HG03439 (cell line): ENCODE measurements at regions not wholly inside any gene's neighbourhood (a gene's known extent, or its start where the extent isn't known, plus 50 kb on each side); places are given as distances from the start of the nearest gene placed in this dataset.

Source experiments
- ATAC-seq: cut with Tn5 transposase; IDR thresholded peaks from one replicate; pipeline ENCODE4 v1.9.1; 2021; ENCODE audit warnings: mild to moderate bottlenecking, moderate library complexity; ENCODE audit not compliant: unreplicated experiment

- no peak for ATAC-seq
These were observed 276.3 kb upstream of the TCF4 start for GRCh38 chr18:55864281-55864680.

- no peak for ATAC-seq
These were observed 275.9 kb upstream of the TCF4 start for GRCh38 chr18:55863876-55864275.

GRCh38 chr18:55863391-55863706 lies 275.4 kb upstream of the TCF4 start:
- no peak for ATAC-seq

GRCh38 chr18:55862693-55863390 lies 274.9 kb upstream of the TCF4 start:
- ATAC-seq: no peak

- ATAC-seq: no peak
These were observed 273.3 kb upstream of the TCF4 start for GRCh38 chr18:55861266-55861665.

GRCh38 chr18:55858661-55859515 lies 270.9 kb upstream of the TCF4 start:
- ATAC-seq: no peak

GRCh38 chr18:55857956-55858355 lies 270.0 kb upstream of the TCF4 start:
- ATAC-seq: no peak

- no peak for ATAC-seq
These were observed 269.4 kb upstream of the TCF4 start for GRCh38 chr18:55857409-55857808.

- no peak for ATAC-seq
These were observed 268.7 kb upstream of the TCF4 start for GRCh38 chr18:55856679-55857078.

GRCh38 chr18:55856229-55856628 lies 268.2 kb upstream of the TCF4 start:
- ATAC-seq: no peak

- ATAC-seq: no peak
These were observed 265.3 kb upstream of the TCF4 start for GRCh38 chr18:55853268-55853667.

GRCh38 chr18:55850904-55851303 lies 262.9 kb upstream of the TCF4 start:
- no peak for ATAC-seq

- ATAC-seq: no peak
These were observed 261.4 kb upstream of the TCF4 start for GRCh38 chr18:55849391-55849790.

- ATAC-seq: no peak
These were observed 260.0 kb upstream of the TCF4 start for GRCh38 chr18:55847960-55848359.

- ATAC-seq: no peak
These were observed 257.2 kb upstream of the TCF4 start for GRCh38 chr18:55845221-55845620.

- no peak for ATAC-seq
These were observed 256.4 kb upstream of the TCF4 start for GRCh38 chr18:55844382-55844781.

GRCh38 chr18:55841314-55841713 lies 253.3 kb upstream of the TCF4 start:
- ATAC-seq: no peak

- ATAC-seq: no peak
These were observed 252.7 kb upstream of the TCF4 start for GRCh38 chr18:55840601-55841170.

GRCh38 chr18:55839343-55839742 lies 251.4 kb upstream of the TCF4 start:
- no peak for ATAC-seq

GRCh38 chr18:55838841-55839240 lies 250.8 kb upstream of the TCF4 start:
- ATAC-seq: no peak

- no peak for ATAC-seq
These were observed 250.3 kb upstream of the TCF4 start for GRCh38 chr18:55838319-55838718.

GRCh38 chr18:55833543-55833942 lies 245.6 kb upstream of the TCF4 start:
- ATAC-seq: no peak
